ENCODE measurements at regions not wholly inside any gene's neighbourhood (a gene's known extent, or its start where the extent isn't known, plus 50 kb on each side); places are given as distances from the start of the nearest gene placed in this dataset.

DNA sequence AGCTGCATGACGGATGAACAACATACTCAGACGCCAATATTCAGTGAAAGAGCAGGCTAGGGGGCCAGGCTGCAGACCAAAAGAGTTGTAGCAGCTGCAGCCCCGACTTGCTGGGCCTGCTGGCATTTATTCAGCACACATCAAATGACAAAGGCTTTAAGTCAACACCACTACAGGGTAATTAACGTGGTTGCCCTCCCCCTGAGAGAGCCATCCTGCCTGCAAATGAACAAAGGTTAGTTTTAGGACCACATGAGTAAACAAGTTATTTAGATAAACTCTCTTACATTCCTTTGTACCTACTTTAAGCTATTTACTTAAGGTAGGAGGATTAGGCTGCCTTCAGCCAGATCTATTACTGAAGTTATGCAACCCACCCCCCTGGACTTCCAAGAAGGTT is 1329.1 kb downstream of the PCDH18 start:
- TF ChIP-seq, protein P1, sequence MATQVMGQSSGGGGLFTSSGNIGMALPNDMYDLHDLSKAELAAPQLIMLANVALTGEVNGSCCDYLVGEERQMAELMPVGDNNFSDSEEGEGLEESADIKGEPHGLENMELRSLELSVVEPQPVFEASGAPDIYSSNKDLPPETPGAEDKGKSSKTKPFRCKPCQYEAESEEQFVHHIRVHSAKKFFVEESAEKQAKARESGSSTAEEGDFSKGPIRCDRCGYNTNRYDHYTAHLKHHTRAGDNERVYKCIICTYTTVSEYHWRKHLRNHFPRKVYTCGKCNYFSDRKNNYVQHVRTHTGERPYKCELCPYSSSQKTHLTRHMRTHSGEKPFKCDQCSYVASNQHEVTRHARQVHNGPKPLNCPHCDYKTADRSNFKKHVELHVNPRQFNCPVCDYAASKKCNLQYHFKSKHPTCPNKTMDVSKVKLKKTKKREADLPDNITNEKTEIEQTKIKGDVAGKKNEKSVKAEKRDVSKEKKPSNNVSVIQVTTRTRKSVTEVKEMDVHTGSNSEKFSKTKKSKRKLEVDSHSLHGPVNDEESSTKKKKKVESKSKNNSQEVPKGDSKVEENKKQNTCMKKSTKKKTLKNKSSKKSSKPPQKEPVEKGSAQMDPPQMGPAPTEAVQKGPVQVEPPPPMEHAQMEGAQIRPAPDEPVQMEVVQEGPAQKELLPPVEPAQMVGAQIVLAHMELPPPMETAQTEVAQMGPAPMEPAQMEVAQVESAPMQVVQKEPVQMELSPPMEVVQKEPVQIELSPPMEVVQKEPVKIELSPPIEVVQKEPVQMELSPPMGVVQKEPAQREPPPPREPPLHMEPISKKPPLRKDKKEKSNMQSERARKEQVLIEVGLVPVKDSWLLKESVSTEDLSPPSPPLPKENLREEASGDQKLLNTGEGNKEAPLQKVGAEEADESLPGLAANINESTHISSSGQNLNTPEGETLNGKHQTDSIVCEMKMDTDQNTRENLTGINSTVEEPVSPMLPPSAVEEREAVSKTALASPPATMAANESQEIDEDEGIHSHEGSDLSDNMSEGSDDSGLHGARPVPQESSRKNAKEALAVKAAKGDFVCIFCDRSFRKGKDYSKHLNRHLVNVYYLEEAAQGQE (IDR thresholded peaks at IDR 0.05; ENCODE audit: insufficient read depth in 1 of 2, low read depth in 2 of 2, low read length in 1 of 2): no peak
- TF ChIP-seq, protein P2, sequence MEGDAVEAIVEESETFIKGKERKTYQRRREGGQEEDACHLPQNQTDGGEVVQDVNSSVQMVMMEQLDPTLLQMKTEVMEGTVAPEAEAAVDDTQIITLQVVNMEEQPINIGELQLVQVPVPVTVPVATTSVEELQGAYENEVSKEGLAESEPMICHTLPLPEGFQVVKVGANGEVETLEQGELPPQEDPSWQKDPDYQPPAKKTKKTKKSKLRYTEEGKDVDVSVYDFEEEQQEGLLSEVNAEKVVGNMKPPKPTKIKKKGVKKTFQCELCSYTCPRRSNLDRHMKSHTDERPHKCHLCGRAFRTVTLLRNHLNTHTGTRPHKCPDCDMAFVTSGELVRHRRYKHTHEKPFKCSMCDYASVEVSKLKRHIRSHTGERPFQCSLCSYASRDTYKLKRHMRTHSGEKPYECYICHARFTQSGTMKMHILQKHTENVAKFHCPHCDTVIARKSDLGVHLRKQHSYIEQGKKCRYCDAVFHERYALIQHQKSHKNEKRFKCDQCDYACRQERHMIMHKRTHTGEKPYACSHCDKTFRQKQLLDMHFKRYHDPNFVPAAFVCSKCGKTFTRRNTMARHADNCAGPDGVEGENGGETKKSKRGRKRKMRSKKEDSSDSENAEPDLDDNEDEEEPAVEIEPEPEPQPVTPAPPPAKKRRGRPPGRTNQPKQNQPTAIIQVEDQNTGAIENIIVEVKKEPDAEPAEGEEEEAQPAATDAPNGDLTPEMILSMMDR (IDR thresholded peaks at IDR 0.05): no peak

Measured in Panc1 (cell line).